ENCODE measurements at regions not wholly inside any gene's neighbourhood (a gene's known extent, or its start where the extent isn't known, plus 50 kb on each side); places are given as distances from the start of the nearest gene placed in this dataset.

GRCh38 chr2:126748188-126748760 is 92.3 kb downstream of the GYPC start:
- TF ChIP-seq, protein P1, sequence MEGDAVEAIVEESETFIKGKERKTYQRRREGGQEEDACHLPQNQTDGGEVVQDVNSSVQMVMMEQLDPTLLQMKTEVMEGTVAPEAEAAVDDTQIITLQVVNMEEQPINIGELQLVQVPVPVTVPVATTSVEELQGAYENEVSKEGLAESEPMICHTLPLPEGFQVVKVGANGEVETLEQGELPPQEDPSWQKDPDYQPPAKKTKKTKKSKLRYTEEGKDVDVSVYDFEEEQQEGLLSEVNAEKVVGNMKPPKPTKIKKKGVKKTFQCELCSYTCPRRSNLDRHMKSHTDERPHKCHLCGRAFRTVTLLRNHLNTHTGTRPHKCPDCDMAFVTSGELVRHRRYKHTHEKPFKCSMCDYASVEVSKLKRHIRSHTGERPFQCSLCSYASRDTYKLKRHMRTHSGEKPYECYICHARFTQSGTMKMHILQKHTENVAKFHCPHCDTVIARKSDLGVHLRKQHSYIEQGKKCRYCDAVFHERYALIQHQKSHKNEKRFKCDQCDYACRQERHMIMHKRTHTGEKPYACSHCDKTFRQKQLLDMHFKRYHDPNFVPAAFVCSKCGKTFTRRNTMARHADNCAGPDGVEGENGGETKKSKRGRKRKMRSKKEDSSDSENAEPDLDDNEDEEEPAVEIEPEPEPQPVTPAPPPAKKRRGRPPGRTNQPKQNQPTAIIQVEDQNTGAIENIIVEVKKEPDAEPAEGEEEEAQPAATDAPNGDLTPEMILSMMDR (IDR thresholded peaks at IDR 0.05; ENCODE audit: control extremely low read depth, extremely low read depth), result no peak
- Histone ChIP-seq H3K9ac (ENCODE audit: insufficient read depth in 1 of 2, low read length in 2 of 2) (no peak overlapping the region), H3K27ac (ENCODE audit: low read depth in 1 of 2, low read length in 1 of 2) (no peak overlapping the region), H3K4me3 (no peak overlapping the region), H3K36me3 (ENCODE audit: control insufficient read depth in 4 of 4, insufficient read depth in 4 of 4, low read length in 4 of 4) (no peaks in the 10 kb centered on the region), H3K27me3 (ENCODE audit: control insufficient read depth in 3 of 3, insufficient read depth in 3 of 3, low read length in 2 of 3) (no peaks in the 10 kb centered on the region), H3K9me3 (ENCODE audit: control insufficient read depth in 4 of 4, insufficient read depth in 3 of 4, low read length in 3 of 4) (peaks cover 0 to 2% (median 0%) of the 10 kb centered on the region in 4 donors), H3K4me1 (ENCODE audit: control insufficient read depth in 5 of 5, insufficient read depth in 5 of 5, low read length in 5 of 5) (no peaks in the 10 kb centered on the region)
- ATAC-seq (ENCODE audit: insufficient read depth, low FRiP score) (no peak), DNase-seq (no peak)
- 84 to 92% methylated on average over 4 of the region's 4 CpGs for WGBS, 2 donors

GRCh38 chr2:126748929-126749518 is 93.1 kb downstream of the GYPC start:
- H3K4me1 ChIP-seq (ENCODE audit: control insufficient read depth in 5 of 5, insufficient read depth in 5 of 5, low read length in 5 of 5), result no peaks in the 10 kb centered on the region
- no peaks in the 10 kb centered on the region for H3K27me3 ChIP-seq (ENCODE audit: control insufficient read depth in 3 of 3, insufficient read depth in 3 of 3, low read length in 2 of 3)
- no peak for DNase-seq
- WGBS, 2 donors, result 87 to 90% methylated on average over 9 of the region's 9 CpGs
- no peak for ATAC-seq (ENCODE audit: insufficient read depth, low FRiP score)
- no peak overlapping the region for H3K27ac ChIP-seq (ENCODE audit: low read depth in 1 of 2, low read length in 1 of 2)
- H3K4me3 ChIP-seq, result no peak overlapping the region
- no peak overlapping the region for H3K9ac ChIP-seq (ENCODE audit: insufficient read depth in 1 of 2, low read length in 2 of 2)
- H3K36me3 ChIP-seq (ENCODE audit: control insufficient read depth in 4 of 4, insufficient read depth in 4 of 4, low read length in 4 of 4), result no peaks in the 10 kb centered on the region
- peaks cover 0 to 2% (median 0%) of the 10 kb centered on the region in 4 donors for H3K9me3 ChIP-seq (ENCODE audit: control insufficient read depth in 4 of 4, insufficient read depth in 3 of 4, low read length in 3 of 4)
- TF ChIP-seq, protein P1 (IDR thresholded peaks at IDR 0.05; ENCODE audit: control extremely low read depth, extremely low read depth), result no peak

- Histone ChIP-seq H3K36me3 (ENCODE audit: control insufficient read depth in 4 of 4, insufficient read depth in 4 of 4, low read length in 4 of 4) (no peaks in the 10 kb centered on the region), H3K4me3 (no peak overlapping the region), H3K27ac (ENCODE audit: low read depth in 1 of 2, low read length in 1 of 2) (no peak overlapping the region), H3K9me3 (ENCODE audit: control insufficient read depth in 4 of 4, insufficient read depth in 3 of 4, low read length in 3 of 4) (peaks cover 0 to 2% (median 0%) of the 10 kb centered on the region in 4 donors), H3K9ac (ENCODE audit: insufficient read depth in 1 of 2, low read length in 2 of 2) (no peak overlapping the region), H3K27me3 (ENCODE audit: control insufficient read depth in 3 of 3, insufficient read depth in 3 of 3, low read length in 2 of 3) (no peaks in the 10 kb centered on the region), H3K4me1 (ENCODE audit: control insufficient read depth in 5 of 5, insufficient read depth in 5 of 5, low read length in 5 of 5) (no peaks in the 10 kb centered on the region)
- DNase-seq (peak in 2 of 3 donors; percentile 11 to 16), ATAC-seq (ENCODE audit: insufficient read depth, low FRiP score) (no peak)
- TF ChIP-seq, protein P1 (IDR thresholded peaks at IDR 0.05; ENCODE audit: control extremely low read depth, extremely low read depth), result no peak
- WGBS, 2 donors, result 58 to 72% methylated on average over 1 of the region's 1 CpG
Observed at GRCh38 chr2:126749537-126749936, 93.6 kb downstream of the GYPC start.

Data from lung (tissue), 11 donors.